H1 (cell line): ENCODE measurements at regions not wholly inside any gene's neighbourhood (a gene's known extent, or its start where the extent isn't known, plus 50 kb on each side); places are given as distances from the start of the nearest gene placed in this dataset.

Experiments used
- EGR1 ChIP-seq: IDR thresholded peaks from 2 replicates; pipeline ENCODE4 v1.6.1; 2011; ENCODE audit warnings: low read depth, low read length, borderline replicate concordance
- TF ChIP-seq, protein P1 (sequence below): fragments of 300-600 bp; sonication (generic); IDR thresholded peaks from 2 replicates; pipeline ENCODE4 v1.7.1; 2012; ENCODE audit warnings: low read length, moderate library complexity, mild to moderate bottlenecking, inconsistent platforms; ENCODE audit not compliant: insufficient replicate concordance

DNA sequence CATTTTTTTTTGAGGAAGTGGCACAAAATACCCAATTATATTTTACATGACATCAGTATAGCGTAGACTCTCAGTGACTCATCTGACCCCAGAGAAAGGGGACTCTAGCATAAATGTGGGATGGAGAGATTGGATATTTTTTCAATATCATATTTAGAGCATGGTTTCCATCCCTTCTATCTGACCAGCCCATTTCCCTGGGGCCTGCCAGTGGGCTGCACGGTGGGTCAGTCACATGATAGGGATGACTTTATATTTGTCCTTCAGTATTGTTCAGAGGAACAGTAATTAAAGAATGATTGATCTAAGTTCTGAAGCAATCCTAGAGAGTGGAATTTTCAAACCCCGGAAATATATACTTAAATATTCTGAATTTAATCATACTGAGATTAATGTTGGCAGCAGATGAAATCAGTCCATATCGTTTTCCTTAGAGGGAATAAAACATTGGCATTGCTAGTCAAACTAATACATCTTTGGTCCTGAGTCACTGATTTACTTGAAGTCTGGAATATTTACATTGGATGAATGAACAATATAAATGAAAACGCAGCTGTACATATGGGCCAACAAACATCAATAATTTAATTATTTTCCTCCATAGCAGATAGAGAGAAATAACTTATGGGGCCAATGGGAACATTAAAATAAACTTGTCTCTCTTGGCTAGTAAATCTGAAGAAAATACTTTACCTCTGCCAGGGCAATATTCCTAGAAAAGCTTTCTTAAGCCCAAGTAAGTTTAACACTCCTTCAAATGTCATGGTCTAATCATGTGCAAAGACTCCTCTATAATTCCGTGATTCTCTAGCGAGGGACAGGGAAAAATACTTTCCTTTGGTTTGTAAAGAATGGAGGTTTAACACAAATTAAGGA, 563.6 kb upstream of the PKDCC start (continued):
- TF ChIP-seq, protein P1, sequence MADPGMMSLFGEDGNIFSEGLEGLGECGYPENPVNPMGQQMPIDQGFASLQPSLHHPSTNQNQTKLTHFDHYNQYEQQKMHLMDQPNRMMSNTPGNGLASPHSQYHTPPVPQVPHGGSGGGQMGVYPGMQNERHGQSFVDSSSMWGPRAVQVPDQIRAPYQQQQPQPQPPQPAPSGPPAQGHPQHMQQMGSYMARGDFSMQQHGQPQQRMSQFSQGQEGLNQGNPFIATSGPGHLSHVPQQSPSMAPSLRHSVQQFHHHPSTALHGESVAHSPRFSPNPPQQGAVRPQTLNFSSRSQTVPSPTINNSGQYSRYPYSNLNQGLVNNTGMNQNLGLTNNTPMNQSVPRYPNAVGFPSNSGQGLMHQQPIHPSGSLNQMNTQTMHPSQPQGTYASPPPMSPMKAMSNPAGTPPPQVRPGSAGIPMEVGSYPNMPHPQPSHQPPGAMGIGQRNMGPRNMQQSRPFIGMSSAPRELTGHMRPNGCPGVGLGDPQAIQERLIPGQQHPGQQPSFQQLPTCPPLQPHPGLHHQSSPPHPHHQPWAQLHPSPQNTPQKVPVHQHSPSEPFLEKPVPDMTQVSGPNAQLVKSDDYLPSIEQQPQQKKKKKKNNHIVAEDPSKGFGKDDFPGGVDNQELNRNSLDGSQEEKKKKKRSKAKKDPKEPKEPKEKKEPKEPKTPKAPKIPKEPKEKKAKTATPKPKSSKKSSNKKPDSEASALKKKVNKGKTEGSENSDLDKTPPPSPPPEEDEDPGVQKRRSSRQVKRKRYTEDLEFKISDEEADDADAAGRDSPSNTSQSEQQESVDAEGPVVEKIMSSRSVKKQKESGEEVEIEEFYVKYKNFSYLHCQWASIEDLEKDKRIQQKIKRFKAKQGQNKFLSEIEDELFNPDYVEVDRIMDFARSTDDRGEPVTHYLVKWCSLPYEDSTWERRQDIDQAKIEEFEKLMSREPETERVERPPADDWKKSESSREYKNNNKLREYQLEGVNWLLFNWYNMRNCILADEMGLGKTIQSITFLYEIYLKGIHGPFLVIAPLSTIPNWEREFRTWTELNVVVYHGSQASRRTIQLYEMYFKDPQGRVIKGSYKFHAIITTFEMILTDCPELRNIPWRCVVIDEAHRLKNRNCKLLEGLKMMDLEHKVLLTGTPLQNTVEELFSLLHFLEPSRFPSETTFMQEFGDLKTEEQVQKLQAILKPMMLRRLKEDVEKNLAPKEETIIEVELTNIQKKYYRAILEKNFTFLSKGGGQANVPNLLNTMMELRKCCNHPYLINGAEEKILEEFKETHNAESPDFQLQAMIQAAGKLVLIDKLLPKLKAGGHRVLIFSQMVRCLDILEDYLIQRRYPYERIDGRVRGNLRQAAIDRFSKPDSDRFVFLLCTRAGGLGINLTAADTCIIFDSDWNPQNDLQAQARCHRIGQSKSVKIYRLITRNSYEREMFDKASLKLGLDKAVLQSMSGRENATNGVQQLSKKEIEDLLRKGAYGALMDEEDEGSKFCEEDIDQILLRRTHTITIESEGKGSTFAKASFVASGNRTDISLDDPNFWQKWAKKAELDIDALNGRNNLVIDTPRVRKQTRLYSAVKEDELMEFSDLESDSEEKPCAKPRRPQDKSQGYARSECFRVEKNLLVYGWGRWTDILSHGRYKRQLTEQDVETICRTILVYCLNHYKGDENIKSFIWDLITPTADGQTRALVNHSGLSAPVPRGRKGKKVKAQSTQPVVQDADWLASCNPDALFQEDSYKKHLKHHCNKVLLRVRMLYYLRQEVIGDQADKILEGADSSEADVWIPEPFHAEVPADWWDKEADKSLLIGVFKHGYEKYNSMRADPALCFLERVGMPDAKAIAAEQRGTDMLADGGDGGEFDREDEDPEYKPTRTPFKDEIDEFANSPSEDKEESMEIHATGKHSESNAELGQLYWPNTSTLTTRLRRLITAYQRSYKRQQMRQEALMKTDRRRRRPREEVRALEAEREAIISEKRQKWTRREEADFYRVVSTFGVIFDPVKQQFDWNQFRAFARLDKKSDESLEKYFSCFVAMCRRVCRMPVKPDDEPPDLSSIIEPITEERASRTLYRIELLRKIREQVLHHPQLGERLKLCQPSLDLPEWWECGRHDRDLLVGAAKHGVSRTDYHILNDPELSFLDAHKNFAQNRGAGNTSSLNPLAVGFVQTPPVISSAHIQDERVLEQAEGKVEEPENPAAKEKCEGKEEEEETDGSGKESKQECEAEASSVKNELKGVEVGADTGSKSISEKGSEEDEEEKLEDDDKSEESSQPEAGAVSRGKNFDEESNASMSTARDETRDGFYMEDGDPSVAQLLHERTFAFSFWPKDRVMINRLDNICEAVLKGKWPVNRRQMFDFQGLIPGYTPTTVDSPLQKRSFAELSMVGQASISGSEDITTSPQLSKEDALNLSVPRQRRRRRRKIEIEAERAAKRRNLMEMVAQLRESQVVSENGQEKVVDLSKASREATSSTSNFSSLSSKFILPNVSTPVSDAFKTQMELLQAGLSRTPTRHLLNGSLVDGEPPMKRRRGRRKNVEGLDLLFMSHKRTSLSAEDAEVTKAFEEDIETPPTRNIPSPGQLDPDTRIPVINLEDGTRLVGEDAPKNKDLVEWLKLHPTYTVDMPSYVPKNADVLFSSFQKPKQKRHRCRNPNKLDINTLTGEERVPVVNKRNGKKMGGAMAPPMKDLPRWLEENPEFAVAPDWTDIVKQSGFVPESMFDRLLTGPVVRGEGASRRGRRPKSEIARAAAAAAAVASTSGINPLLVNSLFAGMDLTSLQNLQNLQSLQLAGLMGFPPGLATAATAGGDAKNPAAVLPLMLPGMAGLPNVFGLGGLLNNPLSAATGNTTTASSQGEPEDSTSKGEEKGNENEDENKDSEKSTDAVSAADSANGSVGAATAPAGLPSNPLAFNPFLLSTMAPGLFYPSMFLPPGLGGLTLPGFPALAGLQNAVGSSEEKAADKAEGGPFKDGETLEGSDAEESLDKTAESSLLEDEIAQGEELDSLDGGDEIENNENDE: no peak
- TF ChIP-seq EGR1: no peak
